Vagina (tissue), 2 donors: ENCODE measurements at regions not wholly inside any gene's neighbourhood (a gene's known extent, or its start where the extent isn't known, plus 50 kb on each side); places are given as distances from the start of the nearest gene placed in this dataset.

ENCODE experiments used
- POLR2A ChIP-seq, 2 donors: fragments of 450-650 bp; IDR thresholded peaks; one replicate each; pipeline ENCODE4 v1.6.1; 2017; ENCODE audit warnings: antibody characterized with exemption in 2 of 2, mild to moderate bottlenecking in 2 of 2, moderate library complexity in 2 of 2
- POLR2AphosphoS5 ChIP-seq, 2 donors: sonication (generic); formaldehyde crosslinking; IDR thresholded peaks; one replicate each; pipeline ENCODE4 v1.9.0; 2017; ENCODE audit warnings: antibody characterized with exemption in 2 of 2, mild to moderate bottlenecking in 2 of 2, low read depth in 1 of 2; ENCODE audit not compliant: insufficient read depth in 1 of 2

- TF ChIP-seq POLR2AphosphoS5 (IDR thresholded peaks at IDR 0.05; ENCODE audit: insufficient read depth in 1 of 2, low read depth in 1 of 2): no peak
- TF ChIP-seq POLR2A (IDR thresholded peaks at IDR 0.05): no peak
These were observed 143.6 kb upstream of the NFE2L3 start for GRCh38 chr7:26008428-26008827.
